DMS53 treated with DMSO at 0.1 percent for 48 hours (cell line): ENCODE measurements at regions not wholly inside any gene's neighbourhood (a gene's known extent, or its start where the extent isn't known, plus 50 kb on each side); places are given as distances from the start of the nearest gene placed in this dataset.
"Not testable (repeated sequence)": the region's sequence is repeated elsewhere in the genome, so short reads cannot be mapped to it uniquely, and the experiment has no call there.

Source experiments
- DNase-seq: peaks from one replicate; lab custom pipeline; 2025; ENCODE audit not compliant: unreplicated experiment; lab: John Stamatoyannopoulos, UW

DNA sequence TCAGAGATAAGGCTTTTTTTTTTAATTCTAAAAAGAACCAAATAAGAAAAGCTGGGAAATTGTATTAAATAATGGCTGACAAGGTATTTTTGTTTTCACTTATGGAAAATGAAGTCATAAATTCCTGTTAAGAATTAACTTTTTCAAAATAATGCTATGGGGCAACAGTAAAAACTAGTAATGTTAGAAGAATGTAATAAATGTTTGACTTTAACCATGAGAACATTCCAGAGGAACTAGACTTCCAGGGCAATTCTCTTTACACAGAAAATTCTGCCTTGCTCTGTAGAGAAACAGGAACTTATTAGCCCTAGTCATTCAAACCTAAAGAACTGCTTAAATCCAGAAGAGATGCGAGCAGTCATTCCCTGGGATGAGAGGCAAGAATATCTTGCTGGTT, 571.1 kb downstream of the IPMK start:
- DNase-seq, result no peak

DNA sequence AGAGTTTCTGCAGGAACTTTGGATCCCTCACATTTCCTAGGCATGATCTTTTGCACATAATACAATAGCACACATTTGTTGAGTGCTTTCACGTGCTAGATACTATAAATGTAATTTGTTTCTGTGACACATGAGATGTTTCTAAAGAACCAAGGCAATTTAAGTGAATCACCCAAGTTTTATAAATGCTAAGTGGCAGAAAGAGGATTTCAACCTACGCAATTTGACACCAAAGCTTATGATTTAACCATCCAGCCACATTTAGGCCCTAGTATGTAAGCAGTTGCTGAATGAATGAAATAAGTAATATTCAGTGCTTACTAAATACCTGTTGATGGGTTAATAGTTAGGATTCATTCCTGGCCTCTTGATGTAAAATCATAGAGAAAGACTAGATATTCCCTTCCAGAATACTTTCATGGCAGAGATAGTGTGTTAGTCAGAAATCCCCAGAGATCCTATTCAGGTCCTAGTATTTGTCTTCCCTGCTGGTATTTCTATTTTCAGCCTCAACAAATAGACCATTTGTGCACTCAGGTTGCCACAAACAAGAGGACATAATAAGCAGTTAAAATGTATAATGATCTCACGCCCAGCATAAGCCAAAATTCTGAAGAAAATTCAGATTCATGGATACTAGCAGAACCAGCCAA, 572.6 kb downstream of the IPMK start:
- no peak for DNase-seq

DNA sequence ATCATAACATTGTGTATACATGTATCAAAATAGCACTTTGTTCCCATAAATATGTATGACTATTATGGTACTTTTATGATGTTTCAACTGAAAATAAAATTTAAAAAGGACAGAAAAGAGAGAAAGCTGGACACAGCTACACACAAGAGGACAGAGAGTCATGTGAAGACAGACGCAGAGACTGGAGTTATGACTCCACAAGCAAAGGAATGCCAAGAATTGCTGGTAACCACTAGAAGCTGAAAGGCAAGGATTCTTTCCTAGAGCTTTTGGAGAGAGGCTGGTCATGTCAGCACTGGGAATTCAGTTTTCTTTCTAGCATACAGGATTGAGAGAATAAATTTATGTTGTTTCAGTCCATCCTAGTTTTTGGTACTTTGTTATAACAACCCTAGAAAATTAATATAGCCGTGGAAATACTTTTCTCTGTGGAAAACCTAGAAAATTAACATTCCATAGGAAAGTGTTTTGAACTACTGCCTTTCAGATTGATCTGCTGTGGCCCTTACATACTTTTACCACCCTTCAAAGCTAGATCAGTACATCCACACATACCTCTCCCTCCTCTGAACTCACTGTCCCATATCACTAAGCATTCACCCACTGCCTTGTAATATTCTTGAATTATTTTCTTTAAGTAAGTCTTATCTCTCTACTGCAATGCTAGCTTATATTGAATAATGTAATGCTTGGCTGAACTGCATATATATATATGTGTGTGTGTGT, 575.3 kb downstream of the IPMK start:
- DNase-seq, result no peak

- DNase-seq, result no peak
Measured at GRCh38 chr10:57689596-57690297, 577.9 kb downstream of the IPMK start.

DNA sequence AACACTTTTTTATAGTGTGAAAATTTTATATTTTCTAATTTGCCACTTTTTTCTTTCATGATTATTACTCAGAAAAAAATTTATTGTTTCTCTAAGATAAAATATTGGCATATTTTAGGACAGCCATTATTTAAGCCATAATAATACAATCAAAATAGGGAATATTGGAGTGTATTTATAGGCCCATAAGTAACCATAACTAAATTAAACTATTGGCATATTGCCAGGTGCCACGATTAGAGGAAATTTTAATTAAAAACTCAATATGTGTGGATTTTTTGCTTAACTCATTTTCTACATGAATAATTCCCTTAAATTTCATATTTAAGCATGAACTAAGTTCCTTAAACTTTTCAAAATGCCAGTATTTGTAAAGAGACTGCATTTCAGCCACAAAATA, 587.8 kb downstream of the IPMK start:
- no peak for DNase-seq

DNA sequence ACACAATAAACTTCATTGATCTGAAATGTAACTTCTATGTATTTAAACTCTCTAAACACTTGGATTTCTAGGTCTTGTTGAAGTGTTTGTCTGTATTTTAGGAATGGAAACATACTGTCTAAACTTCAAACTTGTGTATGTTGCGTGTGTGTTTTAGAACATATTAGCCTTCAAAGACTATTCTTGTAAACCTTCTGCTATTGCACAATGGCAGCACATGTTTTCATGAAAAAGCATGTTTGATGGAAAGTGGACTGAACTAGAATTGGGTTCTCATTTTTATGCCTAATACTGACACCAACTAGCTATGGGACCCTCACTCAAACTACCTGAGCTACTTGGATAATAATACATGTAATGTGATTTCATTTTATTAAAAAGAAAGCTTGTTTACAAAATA, 592.6 kb downstream of the IPMK start:
- no peak for DNase-seq

GRCh38 chr10:57673446-57673960, 594.2 kb downstream of the IPMK start:
- DNase-seq, result no peak

- no peak for DNase-seq
Measured at GRCh38 chr10:57664815-57665214, 602.9 kb downstream of the IPMK start.

DNA sequence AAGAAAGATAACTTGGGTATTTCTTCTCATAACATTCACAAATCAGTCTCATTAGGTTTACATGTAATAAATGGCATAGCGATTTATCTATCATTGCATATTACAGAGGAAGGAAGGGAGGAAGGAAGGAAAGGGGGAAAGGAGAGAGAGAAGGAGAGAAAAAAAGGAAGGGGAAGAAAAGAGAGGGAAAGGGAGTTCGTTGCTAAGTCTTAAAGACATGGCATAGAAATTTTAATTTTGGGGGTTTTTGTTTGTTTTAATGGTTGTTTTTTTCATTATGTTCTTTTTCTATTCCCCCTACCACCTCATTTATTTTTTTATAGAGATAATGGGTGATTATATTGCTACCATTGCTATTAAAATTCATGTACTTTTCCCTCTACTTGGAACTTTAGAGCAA, 604.3 kb downstream of the IPMK start:
- no peak for DNase-seq

GRCh38 chr10:57661206-57661605, 606.5 kb downstream of the IPMK start:
- no peak for DNase-seq

GRCh38 chr10:57657164-57657765, 610.4 kb downstream of the IPMK start:
- peak; percentile 56 for DNase-seq

DNA sequence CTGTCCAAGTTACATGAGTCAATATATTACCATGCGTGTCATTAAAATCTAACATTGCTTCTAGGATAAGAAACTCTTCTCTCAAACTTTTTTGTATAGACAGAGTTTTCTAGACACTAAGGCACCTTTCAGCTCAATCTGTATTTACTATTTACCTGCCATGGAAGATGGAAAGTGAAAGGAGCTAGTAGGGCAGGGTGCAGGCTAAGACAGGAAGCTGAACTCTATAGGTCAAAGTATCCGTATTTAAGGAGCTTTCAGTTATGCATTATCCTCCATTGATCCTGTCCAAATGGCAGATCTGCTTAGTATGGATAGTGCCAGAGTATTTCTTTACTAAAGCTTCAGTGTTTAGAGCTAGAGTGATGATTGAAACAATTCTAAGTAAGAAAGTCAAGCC, 612.8 kb downstream of the IPMK start:
- DNase-seq, result no peak

DNA sequence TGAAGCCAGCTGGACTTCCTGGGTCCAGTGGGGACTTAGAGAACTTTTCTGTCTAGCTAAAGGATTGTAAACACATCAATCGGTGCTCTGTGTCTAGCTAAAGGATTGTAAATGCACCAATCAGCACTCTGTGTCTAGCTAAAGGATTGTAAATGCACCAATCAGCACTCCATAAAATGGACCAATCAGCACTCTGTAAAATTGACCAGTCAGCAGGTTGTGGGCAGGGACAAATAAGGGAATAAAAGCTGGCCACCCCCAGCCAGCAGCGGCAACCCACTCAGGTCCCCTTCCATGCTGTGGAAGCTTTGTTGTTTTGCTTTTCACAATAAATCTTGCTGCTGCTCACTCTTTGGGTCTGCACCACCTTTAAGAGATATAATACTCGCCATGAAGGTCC, 622.6 kb downstream of the IPMK start:
- DNase-seq, result not testable (repeated sequence)

DNA sequence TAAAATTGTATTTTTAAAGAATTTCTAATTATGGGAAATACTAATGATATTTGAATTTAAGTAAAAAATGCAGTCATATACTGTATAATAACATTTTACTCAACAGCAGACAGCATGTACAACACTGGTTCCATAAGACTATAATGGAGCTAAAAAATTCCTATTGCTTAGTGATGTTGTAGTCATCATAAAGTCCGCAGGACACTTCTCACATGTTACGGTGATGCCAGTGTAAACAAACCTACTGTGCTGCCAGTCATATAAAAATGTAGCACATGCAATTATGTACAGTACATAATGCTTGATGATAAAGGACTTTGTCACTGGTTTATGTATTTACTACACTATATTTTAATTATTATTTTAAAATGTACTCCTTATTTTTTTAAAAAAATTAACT, 629.3 kb downstream of the IPMK start:
- peak; percentile 8 for DNase-seq

DNA sequence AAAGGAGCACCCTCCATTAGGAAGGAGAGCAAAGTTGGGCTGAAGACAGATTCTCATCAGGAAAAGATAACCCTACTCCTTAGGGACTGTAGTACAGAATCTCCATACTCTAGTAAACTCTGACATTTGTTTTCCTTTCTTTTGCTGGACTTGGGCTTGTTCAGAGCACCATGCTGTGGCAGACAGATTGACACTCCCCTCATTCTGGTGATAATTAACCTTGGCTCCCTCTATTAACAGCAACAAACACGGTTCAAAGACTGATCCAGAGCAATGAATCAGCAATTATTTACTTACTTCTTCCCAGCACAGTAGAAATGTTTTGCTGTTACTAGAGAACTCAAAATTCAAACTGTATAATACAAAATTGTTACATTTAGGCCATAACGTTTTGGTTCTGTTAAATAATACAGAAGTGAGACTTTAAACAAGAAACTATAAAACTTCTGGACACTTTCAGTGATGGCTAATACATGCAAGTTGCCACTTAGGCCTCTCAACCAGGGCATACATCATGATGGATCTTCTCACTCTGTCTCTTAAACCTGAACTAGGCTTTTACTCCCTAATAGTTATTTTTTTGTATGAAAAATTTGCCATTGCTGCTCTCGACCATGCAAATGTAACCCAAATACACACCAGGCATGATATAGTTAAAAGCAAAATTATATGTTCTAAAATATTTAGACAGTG, 639.0 kb downstream of the IPMK start:
- peak; percentile 48 for DNase-seq

GRCh38 chr10:57627642-57628178, 640.0 kb downstream of the IPMK start:
- DNase-seq, result no peak

- no peak for DNase-seq
Measured at GRCh38 chr10:57624856-57625592, 642.7 kb downstream of the IPMK start.

- no peak for DNase-seq
Measured at GRCh38 chr10:57624066-57624465, 643.6 kb downstream of the IPMK start.

DNA sequence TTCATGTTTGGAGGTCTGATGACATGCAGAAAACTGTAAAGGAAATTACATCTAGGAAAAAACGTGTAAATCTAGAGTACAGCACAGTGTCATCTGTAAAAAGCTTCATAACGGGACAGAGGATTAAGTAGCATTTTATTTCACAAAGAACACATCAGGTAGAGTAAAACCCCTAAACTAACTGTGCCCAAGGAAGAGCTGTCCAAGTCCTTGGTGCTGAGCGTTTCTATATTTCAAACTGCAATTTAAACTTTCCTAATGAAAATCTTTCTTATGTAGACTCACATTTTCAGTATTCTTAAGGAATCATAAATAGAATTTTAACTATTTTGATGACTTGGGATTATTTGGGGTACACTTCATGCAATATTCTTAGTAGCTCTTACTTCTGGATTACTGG, 646.2 kb downstream of the IPMK start:
- no peak for DNase-seq

DNA sequence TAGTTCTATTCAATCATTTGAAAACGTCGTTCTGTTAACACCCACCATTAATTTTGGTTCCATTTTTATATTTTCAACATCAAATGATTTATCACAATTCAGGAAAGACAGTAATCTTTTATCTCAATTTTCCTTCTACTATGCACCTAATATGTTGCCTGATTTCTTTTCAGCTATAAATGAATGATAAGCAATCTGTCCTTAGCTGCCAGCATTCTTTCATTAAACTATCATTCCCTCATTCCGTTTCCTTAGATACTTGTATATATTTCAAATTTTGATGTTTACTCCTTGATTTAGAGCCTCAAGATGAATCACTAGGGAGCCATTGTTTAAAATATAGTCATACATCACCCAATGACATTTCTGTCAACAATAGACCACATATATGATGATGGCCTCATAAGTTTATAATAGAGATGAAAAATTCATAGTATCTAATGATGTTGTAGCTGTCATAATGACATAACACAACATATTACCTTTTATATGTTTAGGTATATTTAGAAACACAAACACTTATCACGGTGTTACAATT, 661.7 kb downstream of the IPMK start:
- DNase-seq, result no peak
